ENCODE measurements at regions not wholly inside any gene's neighbourhood (a gene's known extent, or its start where the extent isn't known, plus 50 kb on each side); places are given as distances from the start of the nearest gene placed in this dataset.

DNA sequence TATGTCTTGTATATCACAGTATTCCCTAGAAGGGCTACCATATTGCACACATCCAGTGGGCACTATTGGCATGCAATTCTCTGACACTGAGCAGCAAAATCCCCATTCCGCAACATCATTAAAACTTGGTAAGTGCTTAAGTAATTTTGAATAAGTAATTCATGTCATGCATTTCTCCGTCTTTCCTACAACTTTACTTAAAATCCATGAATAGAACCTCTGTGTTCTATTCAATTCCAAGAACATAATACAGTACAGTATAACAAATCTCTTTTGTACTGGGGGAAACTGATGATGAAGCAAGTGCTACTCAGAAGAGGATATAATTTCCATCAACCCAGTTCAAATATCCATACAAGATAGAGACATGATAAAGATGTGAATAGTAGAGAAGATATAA, 80.9 kb upstream of the SEMA3C start:
- TF ChIP-seq CTCF (conservative IDR thresholded peaks at IDR 0.05; ENCODE audit: low read length) (no peak), EZH2phosphoT487 (IDR thresholded peaks at IDR 0.05; ENCODE audit: borderline replicate concordance) (no peak)
